ENCODE measurements at regions not wholly inside any gene's neighbourhood (a gene's known extent, or its start where the extent isn't known, plus 50 kb on each side); places are given as distances from the start of the nearest gene placed in this dataset.

DNA sequence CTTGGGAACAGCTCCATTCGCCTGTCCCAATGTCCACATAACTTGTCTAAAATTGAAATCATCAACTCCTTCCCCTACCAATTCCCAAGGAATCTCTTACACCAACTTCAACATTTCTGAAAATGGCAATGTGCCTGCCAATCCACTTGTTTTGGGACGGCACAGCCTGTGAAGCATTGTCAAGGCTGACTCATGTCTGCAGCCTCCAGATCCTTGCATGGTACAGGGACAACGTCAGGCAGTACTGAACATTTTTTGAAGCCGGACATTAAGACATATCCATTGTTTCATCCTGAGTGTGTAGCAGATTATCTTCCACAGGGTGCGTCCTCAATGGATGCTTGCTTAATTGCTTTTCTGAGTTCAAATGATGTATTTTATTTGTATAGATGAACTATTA lies 794.1 kb downstream of the BCL11B start:
- TF ChIP-seq, protein P1, sequence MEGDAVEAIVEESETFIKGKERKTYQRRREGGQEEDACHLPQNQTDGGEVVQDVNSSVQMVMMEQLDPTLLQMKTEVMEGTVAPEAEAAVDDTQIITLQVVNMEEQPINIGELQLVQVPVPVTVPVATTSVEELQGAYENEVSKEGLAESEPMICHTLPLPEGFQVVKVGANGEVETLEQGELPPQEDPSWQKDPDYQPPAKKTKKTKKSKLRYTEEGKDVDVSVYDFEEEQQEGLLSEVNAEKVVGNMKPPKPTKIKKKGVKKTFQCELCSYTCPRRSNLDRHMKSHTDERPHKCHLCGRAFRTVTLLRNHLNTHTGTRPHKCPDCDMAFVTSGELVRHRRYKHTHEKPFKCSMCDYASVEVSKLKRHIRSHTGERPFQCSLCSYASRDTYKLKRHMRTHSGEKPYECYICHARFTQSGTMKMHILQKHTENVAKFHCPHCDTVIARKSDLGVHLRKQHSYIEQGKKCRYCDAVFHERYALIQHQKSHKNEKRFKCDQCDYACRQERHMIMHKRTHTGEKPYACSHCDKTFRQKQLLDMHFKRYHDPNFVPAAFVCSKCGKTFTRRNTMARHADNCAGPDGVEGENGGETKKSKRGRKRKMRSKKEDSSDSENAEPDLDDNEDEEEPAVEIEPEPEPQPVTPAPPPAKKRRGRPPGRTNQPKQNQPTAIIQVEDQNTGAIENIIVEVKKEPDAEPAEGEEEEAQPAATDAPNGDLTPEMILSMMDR (conservative IDR thresholded peaks at IDR 0.05; ENCODE audit: control insufficient read depth, insufficient read depth, low read depth, low read length) = no peak
- H3K4me3 ChIP-seq (ENCODE audit: control insufficient read depth, low read depth, low read length) = no peak overlapping the region
- DNase-seq (ENCODE audit: low read depth) = no peak

DNA sequence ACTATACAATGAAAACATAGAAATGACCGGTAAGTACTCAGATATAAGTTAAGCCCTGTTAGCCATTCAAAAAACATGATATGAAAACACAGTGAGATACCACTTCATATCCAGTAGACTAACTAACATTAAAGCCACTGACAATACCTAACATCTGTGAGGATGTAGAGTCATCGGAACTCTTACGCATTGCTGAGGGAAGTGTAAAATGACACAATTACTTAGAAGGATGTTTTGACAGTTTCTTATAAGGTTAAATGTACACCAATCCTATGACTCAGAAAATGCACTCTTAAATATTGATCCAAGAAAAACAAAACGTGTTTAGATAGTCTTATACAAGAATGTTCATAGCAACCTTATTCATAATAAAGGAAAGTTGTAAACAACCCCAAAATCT lies 782.9 kb downstream of the BCL11B start:
- TF ChIP-seq, protein P1 (conservative IDR thresholded peaks at IDR 0.05; ENCODE audit: control insufficient read depth, insufficient read depth, low read depth, low read length) = no peak
- DNase-seq (ENCODE audit: low read depth) = no peak
- H3K4me3 ChIP-seq (ENCODE audit: control insufficient read depth, low read depth, low read length) = no peak overlapping the region

DNA sequence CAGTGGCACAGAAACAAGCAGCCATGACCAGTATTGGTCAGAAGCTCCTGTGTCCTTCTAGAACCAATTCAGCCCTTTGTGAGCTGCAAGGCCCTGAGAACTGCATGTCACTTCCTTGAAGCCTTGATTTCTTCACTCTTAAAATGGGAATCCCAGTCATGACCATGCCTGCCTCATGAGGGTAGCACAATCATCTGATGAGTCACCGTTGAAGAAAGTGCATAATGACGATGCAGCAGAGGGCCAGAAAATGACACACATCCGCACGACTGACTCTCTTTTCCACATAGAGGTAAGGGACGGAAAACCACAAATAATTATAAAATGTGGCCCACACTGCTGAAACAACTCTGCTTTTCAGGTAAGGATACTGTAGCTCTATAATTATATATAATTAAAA lies 777.4 kb downstream of the BCL11B start:
- DNase-seq (ENCODE audit: low read depth) = no peak
- no peak overlapping the region for H3K4me3 ChIP-seq (ENCODE audit: control insufficient read depth, low read depth, low read length)
- TF ChIP-seq, protein P1 (conservative IDR thresholded peaks at IDR 0.05; ENCODE audit: control insufficient read depth, insufficient read depth, low read depth, low read length) = no peak

DNA sequence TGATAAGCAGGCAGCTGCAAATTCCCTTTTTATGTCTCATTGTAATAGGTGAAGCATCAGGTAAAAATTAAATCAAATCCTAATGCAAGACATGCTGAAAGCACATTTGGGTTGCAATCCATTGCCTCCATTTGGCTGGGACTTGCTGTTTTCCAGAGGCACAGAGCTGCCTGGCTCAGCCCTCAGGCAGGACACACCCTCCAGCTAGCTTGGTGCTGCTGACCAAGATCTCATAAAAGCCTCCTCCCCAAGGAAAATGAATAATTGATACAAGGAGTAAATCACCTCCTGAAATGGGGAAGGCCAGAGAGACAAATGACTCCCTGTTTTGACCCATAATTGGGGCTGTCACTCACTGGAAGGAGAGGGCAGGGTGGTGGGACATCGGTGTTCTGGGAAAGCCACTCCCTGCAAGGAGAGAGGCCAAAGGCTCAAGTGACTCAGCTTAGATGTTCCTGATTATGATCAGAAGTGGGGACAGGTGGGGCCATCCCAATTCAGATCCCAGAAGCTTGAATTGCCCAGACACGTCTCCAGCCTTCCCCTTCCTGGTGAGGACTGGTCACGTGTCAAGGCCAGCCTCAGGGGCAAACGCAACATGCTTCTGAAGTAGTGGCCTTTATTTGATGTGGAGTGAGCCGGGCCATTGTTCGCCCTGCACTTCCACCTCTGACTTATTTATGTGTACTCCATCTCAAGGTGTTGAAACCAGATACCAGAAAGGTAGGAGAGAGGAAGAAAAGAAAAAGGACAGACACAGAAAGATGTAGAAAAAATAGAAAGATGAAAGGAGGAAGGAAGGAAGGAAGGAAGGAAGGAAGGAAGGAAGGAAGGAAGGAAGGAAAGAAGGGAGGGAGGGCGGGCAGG lies 773.7 kb downstream of the BCL11B start:
- TF ChIP-seq, protein P1 (conservative IDR thresholded peaks at IDR 0.05; ENCODE audit: control insufficient read depth, insufficient read depth, low read depth, low read length) = no peak
- no peak for DNase-seq (ENCODE audit: low read depth)
- H3K4me3 ChIP-seq (ENCODE audit: control insufficient read depth, low read depth, low read length) = no peak overlapping the region

DNA sequence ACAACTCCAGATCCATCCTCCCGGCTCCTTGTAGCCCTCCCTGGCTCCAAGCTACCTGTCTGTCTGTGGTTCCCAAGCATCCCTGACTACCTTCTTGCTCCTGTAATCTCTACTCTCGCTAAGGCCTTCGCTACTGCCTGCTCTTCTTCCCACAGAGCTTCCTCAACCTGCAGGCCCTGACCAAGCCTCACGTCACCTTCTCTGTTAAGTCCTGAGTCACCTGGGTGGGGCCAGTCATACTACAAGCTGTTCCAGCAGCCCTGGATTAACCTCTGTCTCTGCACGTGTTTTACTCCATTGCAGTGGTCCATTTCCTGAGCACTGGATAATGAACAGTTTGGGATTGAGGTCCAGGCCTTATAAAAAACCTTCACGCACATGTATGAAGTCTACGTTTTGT lies 770.7 kb downstream of the BCL11B start:
- no peak overlapping the region for H3K4me3 ChIP-seq (ENCODE audit: control insufficient read depth, low read depth, low read length)
- TF ChIP-seq, protein P1 (conservative IDR thresholded peaks at IDR 0.05; ENCODE audit: control insufficient read depth, insufficient read depth, low read depth, low read length) = no peak
- no peak for DNase-seq (ENCODE audit: low read depth)

DNA sequence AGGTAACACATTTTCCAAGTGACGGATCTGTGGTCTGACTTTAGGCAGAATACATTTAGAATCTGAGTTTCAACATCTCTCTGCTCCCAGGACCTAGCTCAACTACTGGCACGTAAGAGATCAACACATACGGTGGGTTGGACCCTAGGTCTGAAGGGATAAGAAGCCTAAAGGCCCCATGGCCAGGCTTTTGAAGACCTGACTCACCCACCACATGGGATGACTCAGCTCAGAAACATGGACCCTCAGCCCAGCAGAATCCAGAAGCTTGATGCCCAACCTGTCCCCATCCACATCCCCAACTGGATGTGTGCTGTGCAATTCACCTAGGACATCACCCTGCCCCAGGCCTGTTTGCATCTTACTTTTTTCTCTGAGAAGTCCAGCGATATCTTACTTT lies 770.2 kb downstream of the BCL11B start:
- DNase-seq (ENCODE audit: low read depth) = no peak
- TF ChIP-seq, protein P1 (conservative IDR thresholded peaks at IDR 0.05; ENCODE audit: control insufficient read depth, insufficient read depth, low read depth, low read length) = no peak

More for the DNA sequence above, 770.2 kb downstream of the BCL11B start:
- no peak overlapping the region for H3K4me3 ChIP-seq (ENCODE audit: control insufficient read depth, low read depth, low read length)

All from fibroblast of mammary gland (primary cell).